Transverse colon (tissue), 4 donors: ENCODE measurements at regions not wholly inside any gene's neighbourhood (a gene's known extent, or its start where the extent isn't known, plus 50 kb on each side); places are given as distances from the start of the nearest gene placed in this dataset.

Experiments
- DNase-seq: peaks from one replicate; pipeline ENCODE4 v3.0.0-alpha.2; 2019
- H3K27ac ChIP-seq, 4 donors: fragments of 200-600 bp; sonication (generic); 2 replicates each; pipeline ENCODE4 v1.5.1; 2016 to 2018; ENCODE audit warnings: inconsistent platforms in 4 of 4
- H3K27me3 ChIP-seq: fragments of 200-600 bp; sonication (generic); 2 replicates; pipeline ENCODE4 v1.5.1; 2017; ENCODE audit warnings: inconsistent platforms
- H3K36me3 ChIP-seq, 4 donors: fragments of 200-600 bp; sonication (generic); 2 replicates each; pipeline ENCODE4 v1.5.1; 2017 to 2019; ENCODE audit warnings: inconsistent platforms in 4 of 4
- H3K4me1 ChIP-seq, 4 donors: fragments of 200-600 bp; sonication (generic); 2 replicates each; pipeline ENCODE4 v1.5.1; 2017 to 2020; ENCODE audit warnings: inconsistent platforms in 4 of 4
- H3K4me3 ChIP-seq, 4 donors: fragments of 200-600 bp; sonication (generic); 1 replicate in 1 of 4; 2 replicates in 3 of 4; pipeline versions ENCODE4 v1.5.1 to v1.6.1; 2017 to 2019; ENCODE audit warnings: inconsistent platforms in 4 of 4
- H3K9me3 ChIP-seq, 2 donors: fragments of 200-600 bp; sonication (generic); 2 replicates each; pipeline ENCODE4 v1.5.1; 2017 to 2019; ENCODE audit warnings: inconsistent platforms in 2 of 2
- EP300 ChIP-seq: sonication (generic); formaldehyde crosslinking; IDR thresholded peaks from one replicate; pipeline ENCODE4 v1.6.1; 2017; ENCODE audit warnings: antibody characterized with exemption, low read depth
- POLR2A ChIP-seq: fragments of 450-650 bp; IDR thresholded peaks from one replicate; pipeline ENCODE4 v1.6.1; 2016; ENCODE audit warnings: antibody characterized with exemption, mild to moderate bottlenecking, moderate library complexity
- POLR2AphosphoS5 ChIP-seq, 3 donors: sonication (generic); formaldehyde crosslinking; IDR thresholded peaks; one replicate each; pipeline ENCODE4 v1.6.1; 2016; ENCODE audit warnings: antibody characterized with exemption in 3 of 3
- WGBS, 2 donors: methylation state at CpG; one replicate each; pipeline ENCODE4 v1.1.5; 2018; ENCODE audit warnings: low coverage in 1 of 2; 5-methylcytosine and 5-hydroxymethylcytosine counted together
- in situ Hi-C, 4 donors: fragments of 200-750 bp; cut with MboI; loops; one replicate each; pipeline versions ENCODE4 v1.15.0 to v1.15.1; 2017; ENCODE audit warnings: low sequenced_read_pairs in 3 of 4, low pct_ligation_motif_present in 1 of 4, low pct_unique_long_range_greater_than_20kb in 1 of 4
- intact Hi-C: fragments of 100-400 bp; cut with DNase I; formaldehyde crosslinking; loops from one replicate; pipeline ENCODE4 v1.15.1; 2023; ENCODE audit warnings: low total_unique reads
- TF ChIP-seq, protein P1 (sequence below), 5 experiments: fragments of 200-600 bp in 3 of 5; fragments of 450-650 bp in 2 of 5; sonication (generic) in 3 of 5; IDR thresholded peaks; 1 replicate in 2 of 5; 2 replicates in 3 of 5; pipeline ENCODE4 v1.5.1; 2016 to 2017; ENCODE audit warnings: antibody characterized with exemption in 5 of 5, inconsistent platforms in 3 of 5, mild to moderate bottlenecking in 2 of 5, moderate library complexity in 1 of 5

DNA sequence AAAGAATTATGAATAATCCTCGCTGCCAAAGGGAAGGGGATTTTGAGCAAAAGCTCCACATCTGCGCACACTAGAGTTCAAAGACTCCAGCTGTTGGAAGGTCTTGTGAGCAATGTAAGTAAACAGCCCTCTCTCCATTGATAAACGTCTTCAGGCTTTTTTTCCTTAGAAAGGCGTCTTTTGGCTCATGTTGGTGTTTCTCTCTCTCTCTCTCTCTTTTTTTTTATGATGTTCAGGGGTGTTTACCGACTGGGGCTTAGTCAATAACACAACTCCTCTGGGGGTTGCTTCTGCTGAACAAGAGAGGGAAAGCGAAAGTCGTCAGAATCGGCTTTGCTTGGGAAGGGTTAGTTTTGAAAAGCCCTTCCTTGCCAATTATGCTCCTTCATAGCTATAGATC, 53.2 kb upstream of the C1QTNF7 start:
- Histone ChIP-seq H3K27me3 (no peaks in the 10 kb centered on the region), H3K4me3 (peak overlapping the region in 1 of 4 donors; percentile 0), H3K9me3 (no peaks in the 10 kb centered on the region), H3K27ac (peak overlapping the region; percentile 49 to 72 (median 62)), H3K4me1 (peaks cover 0 to 9% (median 2%) of the 10 kb centered on the region in 4 donors), H3K36me3 (no peaks in the 10 kb centered on the region)
- in situ Hi-C loops, result no loop called here
- no peak for DNase-seq
- intact Hi-C loops, result no loop called here
- TF ChIP-seq EP300, result no peak
- TF ChIP-seq POLR2AphosphoS5 (IDR thresholded peaks at IDR 0.05), result no peak
- TF ChIP-seq, protein P1, sequence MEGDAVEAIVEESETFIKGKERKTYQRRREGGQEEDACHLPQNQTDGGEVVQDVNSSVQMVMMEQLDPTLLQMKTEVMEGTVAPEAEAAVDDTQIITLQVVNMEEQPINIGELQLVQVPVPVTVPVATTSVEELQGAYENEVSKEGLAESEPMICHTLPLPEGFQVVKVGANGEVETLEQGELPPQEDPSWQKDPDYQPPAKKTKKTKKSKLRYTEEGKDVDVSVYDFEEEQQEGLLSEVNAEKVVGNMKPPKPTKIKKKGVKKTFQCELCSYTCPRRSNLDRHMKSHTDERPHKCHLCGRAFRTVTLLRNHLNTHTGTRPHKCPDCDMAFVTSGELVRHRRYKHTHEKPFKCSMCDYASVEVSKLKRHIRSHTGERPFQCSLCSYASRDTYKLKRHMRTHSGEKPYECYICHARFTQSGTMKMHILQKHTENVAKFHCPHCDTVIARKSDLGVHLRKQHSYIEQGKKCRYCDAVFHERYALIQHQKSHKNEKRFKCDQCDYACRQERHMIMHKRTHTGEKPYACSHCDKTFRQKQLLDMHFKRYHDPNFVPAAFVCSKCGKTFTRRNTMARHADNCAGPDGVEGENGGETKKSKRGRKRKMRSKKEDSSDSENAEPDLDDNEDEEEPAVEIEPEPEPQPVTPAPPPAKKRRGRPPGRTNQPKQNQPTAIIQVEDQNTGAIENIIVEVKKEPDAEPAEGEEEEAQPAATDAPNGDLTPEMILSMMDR (IDR thresholded peaks at IDR 0.05), result no peak
- no peak for TF ChIP-seq POLR2A
- WGBS, 2 donors, result 35 to 58% methylated on average over 7 to 8 of the region's 8 CpGs

- TF ChIP-seq, protein P1 (IDR thresholded peaks at IDR 0.05), result no peak
- TF ChIP-seq POLR2AphosphoS5 (IDR thresholded peaks at IDR 0.05), result no peak
- no peak for TF ChIP-seq POLR2A
- TF ChIP-seq EP300, result no peak
- intact Hi-C loops (no loop called here), in situ Hi-C loops (no loop called here)
- Histone ChIP-seq H3K4me1 (peaks cover 0 to 9% (median 2%) of the 10 kb centered on the region in 4 donors), H3K27me3 (no peaks in the 10 kb centered on the region), H3K9me3 (no peaks in the 10 kb centered on the region), H3K36me3 (no peaks in the 10 kb centered on the region), H3K4me3 (no peak overlapping the region), H3K27ac (peak overlapping the region; percentile 21 to 72 (median 54))
- WGBS, 2 donors, result 51 to 67% methylated on average over 3 of the region's 3 CpGs
- DNase-seq, result no peak
Observed at GRCh38 chr4:15375667-15376066, 52.2 kb upstream of the C1QTNF7 start.

GRCh38 chr4:15376145-15376544, 51.7 kb upstream of the C1QTNF7 start:
- no peaks in the 10 kb centered on the region for H3K9me3 ChIP-seq
- H3K27me3 ChIP-seq, result no peaks in the 10 kb centered on the region
- no peak overlapping the region for H3K4me3 ChIP-seq
- H3K4me1 ChIP-seq, result peaks cover 0 to 9% (median 2%) of the 10 kb centered on the region in 4 donors
- peak in 1 of 3 donors; percentile 46 for TF ChIP-seq POLR2AphosphoS5 (IDR thresholded peaks at IDR 0.05)
- no peak for TF ChIP-seq EP300
- TF ChIP-seq POLR2A, result no peak
- 63 to 67% methylated on average over 4 to 5 of the region's 5 CpGs for WGBS, 2 donors
- intact Hi-C loops (no loop called here), in situ Hi-C loops (no loop called here)
- peak overlapping the region; percentile 21 to 72 (median 54) for H3K27ac ChIP-seq
- no peaks in the 10 kb centered on the region for H3K36me3 ChIP-seq
- DNase-seq, result no peak

- TF ChIP-seq POLR2A, result no peak
- TF ChIP-seq EP300, result no peak
- TF ChIP-seq, protein P1 (IDR thresholded peaks at IDR 0.05), result no peak
- TF ChIP-seq POLR2AphosphoS5 (IDR thresholded peaks at IDR 0.05), result no peak
- WGBS, 2 donors, result 36 to 59% methylated on average over 2 of the region's 2 CpGs
- Histone ChIP-seq H3K36me3 (no peaks in the 10 kb centered on the region), H3K4me1 (peaks cover 0 to 9% (median 2%) of the 10 kb centered on the region in 4 donors), H3K27me3 (no peaks in the 10 kb centered on the region), H3K9me3 (no peaks in the 10 kb centered on the region), H3K4me3 (no peak overlapping the region), H3K27ac (peak overlapping the region; percentile 21 to 72 (median 54))
- DNase-seq, result no peak
- intact Hi-C loops (no loop called here), in situ Hi-C loops (no loop called here)
Observed at GRCh38 chr4:15376594-15376993, 51.2 kb upstream of the C1QTNF7 start.
